A673 (cell line): ENCODE measurements at regions not wholly inside any gene's neighbourhood (a gene's known extent, or its start where the extent isn't known, plus 50 kb on each side); places are given as distances from the start of the nearest gene placed in this dataset.

Source experiments
- CTCF ChIP-seq: fragments of 300-800, 200-600 bp; sonication (generic); conservative IDR thresholded peaks from 2 replicates; pipeline ENCODE4 v1.5.1; 2017; ENCODE audit warnings: low read depth, mild to moderate bottlenecking, antibody characterized with exemption, low read length, moderate library complexity, mixed read lengths
- EZH2 ChIP-seq: fragments of 200-600 bp; sonication (generic); IDR thresholded peaks from 2 replicates; pipeline ENCODE4 v1.6.1; 2017; ENCODE audit warnings: borderline replicate concordance, low read depth, mild to moderate bottlenecking, mixed read lengths, antibody characterized with exemption, low read length; ENCODE audit not compliant: poor library complexity, severe bottlenecking

GRCh38 chr12:105854071-105854470 lies 284.7 kb downstream of the NUAK1 start:
- TF ChIP-seq CTCF, result no peak
- no peak for TF ChIP-seq EZH2
